GM12878 (cell line): ENCODE measurements at regions not wholly inside any gene's neighbourhood (a gene's known extent, or its start where the extent isn't known, plus 50 kb on each side); places are given as distances from the start of the nearest gene placed in this dataset.
"Not testable (repeated sequence)": the region's sequence is repeated elsewhere in the genome, so short reads cannot be mapped to it uniquely, and the experiment has no call there.

Experiments used
- ATAC-seq: fragments of 200-7000 bp; cut with Tn5 transposase; 3 replicates; pipeline ENCODE4 v1.9.1; 2020; ENCODE audit warnings: mild to moderate bottlenecking, moderate library complexity
- BruUV-seq: library from RNA; stranded (reverse); fragments of 400-500 nt; replicated peaks from 2 replicates; lab custom pipeline; 2021; lab: Mats Ljungman, UMichigan
- CTCF ChIA-PET: fragments of 300-600 bp; sonication (Branson Sonifier 250); formaldehyde crosslinking; extraction: SDS; loops from one replicate; lab custom pipeline; 2021; ENCODE audit warnings: inconsistent platforms; lab: Yijun Ruan, JAX
- POLR2A ChIA-PET: fragments of 350-600 bp; formaldehyde crosslinking; extraction: SDS; loops from one replicate; lab custom pipeline; 2021; ENCODE audit warnings: inconsistent platforms; lab: Charles Lee
- RAD21 ChIA-PET: fragments of 300-600 bp; sonication (Branson Sonifier 250); formaldehyde crosslinking; loops from one replicate; lab custom pipeline; 2023; ENCODE audit warnings: antibody characterized with exemption; ENCODE audit not compliant: unreplicated experiment; lab: Charles Lee
- SMC1A ChIA-PET: fragments of 300-600 bp; sonication (Branson Sonifier 250); formaldehyde crosslinking; loops from one replicate; lab custom pipeline; 2023; ENCODE audit not compliant: unreplicated experiment, uncharacterized antibody; lab: Charles Lee
- DNase-seq: peaks from one replicate; pipeline ENCODE4 v3.0.0-alpha.2; 2011; ENCODE audit warnings: low read depth, low spot score
- FAIRE-seq: peaks from 3 replicates; lab custom pipeline; 2011; peaks lifted over from hg19 to GRCh38; lab: Jason Lieb, UNC
- H2AFZ ChIP-seq: 2 replicates; pipeline ENCODE4 v1.6.0; 2011; ENCODE audit warnings: low read depth, low read length, control low read depth; ENCODE audit not compliant: control insufficient read depth
- H3K27ac ChIP-seq: 2 replicates; pipeline ENCODE4 v1.5.1; 2011; ENCODE audit warnings: control low read depth; ENCODE audit not compliant: control insufficient read depth, insufficient read depth
- H3K27me3 ChIP-seq, 2 experiments: replicated peaks in 1 of 2; 2 replicates each; pipeline versions ENCODE4 v1.6.0 to v1.6.1; 2011; ENCODE audit warnings: low read length in 1 of 2; ENCODE audit not compliant: control insufficient read depth in 2 of 2, insufficient read depth in 2 of 2
- H3K36me3 ChIP-seq, 2 experiments: 2 replicates each; pipeline ENCODE4 v1.5.1; 2011; ENCODE audit warnings: low read length in 1 of 2; ENCODE audit not compliant: control insufficient read depth in 2 of 2, insufficient read depth in 2 of 2
- H3K4me1 ChIP-seq: 2 replicates; pipeline ENCODE4 v1.6.1; 2011; ENCODE audit warnings: mild to moderate bottlenecking, low read length, moderate library complexity, mixed read lengths; ENCODE audit not compliant: control insufficient read depth, insufficient read depth
- H3K4me2 ChIP-seq: 2 replicates; pipeline ENCODE4 v1.6.0; 2011; ENCODE audit warnings: control low read depth; ENCODE audit not compliant: control insufficient read depth, insufficient read depth
- H3K4me3 ChIP-seq: fragments of 200-600 bp; sonication (generic); 2 replicates; pipeline ENCODE4 v1.5.1; 2016
- H3K79me2 ChIP-seq: 2 replicates; pipeline ENCODE4 v1.6.0; 2011; ENCODE audit warnings: low read length; ENCODE audit not compliant: control insufficient read depth, insufficient read depth
- H3K9ac ChIP-seq: 2 replicates; pipeline ENCODE4 v1.8.0; 2011; ENCODE audit warnings: low read length, control low read depth, mixed read lengths; ENCODE audit not compliant: control insufficient read depth, insufficient read depth
- H3K9me3 ChIP-seq: replicated peaks from 3 replicates; pipeline ENCODE4 v1.5.1; 2011; ENCODE audit warnings: mild to moderate bottlenecking, low read length; ENCODE audit not compliant: control insufficient read depth, insufficient read depth
- H4K20me1 ChIP-seq: 2 replicates; pipeline ENCODE4 v1.6.0; 2011; ENCODE audit not compliant: control insufficient read depth, insufficient read depth
- WGBS: methylation state at CpG from one replicate; pipeline ENCODE4 v1.1.6; 2016; ENCODE audit warnings: low lambda C conversion rate; ENCODE audit not compliant: insufficient replicate concordance, insufficient coverage; ENCODE audit errors: missing lambda C conversion rate; 5-methylcytosine and 5-hydroxymethylcytosine counted together
- in situ Hi-C: fragments of 300-500 bp; cut with MboI; formaldehyde crosslinking; loops from 9 replicates; pipeline ENCODE4 v1.14.3; 2018; ENCODE audit warnings: mixed read lengths
- intact Hi-C: fragments of 100-400 bp; cut with micrococcal nuclease; formaldehyde crosslinking; loops from one replicate; pipeline ENCODE4 v1.14.2; 2022; ENCODE audit not compliant: unreplicated experiment

- H3K79me2 ChIP-seq, intact Hi-C loops, CTCF ChIA-PET, H3K4me3 ChIP-seq, H3K9me3 ChIP-seq, H3K36me3 ChIP-seq, ATAC-seq, SMC1A ChIA-PET, H4K20me1 ChIP-seq, H2AFZ ChIP-seq, in situ Hi-C loops, FAIRE-seq, H3K27ac ChIP-seq, POLR2A ChIA-PET, DNase-seq, H3K4me1 ChIP-seq, RAD21 ChIA-PET, H3K9ac ChIP-seq, H3K27me3 ChIP-seq, H3K4me2 ChIP-seq, BruUV-seq: not testable (repeated sequence)
- WGBS: 100% methylated on average over 3 of the region's 8 CpGs
These were observed 65.8 kb upstream of the IKBKE start for GRCh38 chr1:206404309-206405027.

GRCh38 chr1:206405282-206405681, 65.0 kb upstream of the IKBKE start:
- H3K4me3 ChIP-seq, POLR2A ChIA-PET, H3K36me3 ChIP-seq, BruUV-seq, H4K20me1 ChIP-seq, RAD21 ChIA-PET, ATAC-seq, SMC1A ChIA-PET, DNase-seq, FAIRE-seq, H2AFZ ChIP-seq, H3K27me3 ChIP-seq, H3K27ac ChIP-seq, H3K4me1 ChIP-seq, H3K79me2 ChIP-seq, intact Hi-C loops, H3K9me3 ChIP-seq, H3K9ac ChIP-seq, H3K4me2 ChIP-seq, in situ Hi-C loops, CTCF ChIA-PET: not testable (repeated sequence)
- no CpG with 5 or more reads among the region's 7 CpGs for WGBS

- peak; percentile 80 for FAIRE-seq
- H4K20me1 ChIP-seq, BruUV-seq: not testable (repeated sequence)
These were observed 61.6 kb upstream of the IKBKE start for GRCh38 chr1:206408371-206409288.

More at GRCh38 chr1:206408371-206409288, 61.6 kb upstream of the IKBKE start:
- POLR2A ChIA-PET, H3K27me3 ChIP-seq, H3K4me3 ChIP-seq, intact Hi-C loops, H2AFZ ChIP-seq, H3K9me3 ChIP-seq, CTCF ChIA-PET, H3K27ac ChIP-seq, H3K9ac ChIP-seq, in situ Hi-C loops, H3K4me1 ChIP-seq, H3K36me3 ChIP-seq, RAD21 ChIA-PET, H3K79me2 ChIP-seq, DNase-seq, H3K4me2 ChIP-seq, SMC1A ChIA-PET: not testable (repeated sequence)
- WGBS: 64% methylated on average over 2 of the region's 6 CpGs
- ATAC-seq: peak; percentile 49; the same call in 2 of the 3 replicates
